AG04450 (cell line): ENCODE measurements at regions not wholly inside any gene's neighbourhood (a gene's known extent, or its start where the extent isn't known, plus 50 kb on each side); places are given as distances from the start of the nearest gene placed in this dataset.

Experiments used
- CTCF ChIA-PET: fragments of 300-600, 350-600 bp; formaldehyde crosslinking; extraction: SDS; loops from one replicate; lab custom pipeline; 2022; ENCODE audit warnings: antibody characterized with exemption, inconsistent platforms; lab: Charles Lee
- POLR2A ChIA-PET: fragments of 350-600 bp; formaldehyde crosslinking; extraction: SDS; loops from one replicate; lab custom pipeline; 2021; ENCODE audit warnings: antibody characterized with exemption, inconsistent platforms; lab: Yijun Ruan, JAX
- DNase-seq: peaks from one replicate; pipeline ENCODE4 v3.0.0-alpha.2; 2011; ENCODE audit warnings: low read depth, low spot score
- H3K27ac ChIP-seq: one replicate; pipeline ENCODE4 v1.5.1; 2012; ENCODE audit warnings: low read depth, low read length, control low read depth
- H3K27me3 ChIP-seq: one replicate; pipeline ENCODE4 v1.6.0; 2012; ENCODE audit warnings: low read length; ENCODE audit not compliant: control insufficient read depth, insufficient read depth
- H3K4me3 ChIP-seq: 2 replicates; pipeline ENCODE4 v1.5.1; 2011; ENCODE audit warnings: mild to moderate bottlenecking, low read depth, low read length, control low read depth
- H3K9me3 ChIP-seq: 2 replicates; pipeline ENCODE4 v1.5.1; 2012; ENCODE audit warnings: low read length; ENCODE audit not compliant: control insufficient read depth, insufficient read depth
- CTCF ChIP-seq: IDR thresholded peaks from 2 replicates; pipeline ENCODE4 v1.5.1; 2011; ENCODE audit warnings: low read depth, low read length, control low read depth, inconsistent platforms

- ChIA-PET POLR2A (no interaction called here), CTCF (interaction anchor here (0.6 kb wide), 2 partner anchors 192 to 669 kb away, joined by 3 to 4 read pairs; no protein-coding TSS in a partner anchor)
- DNase-seq, result no peak
These were observed 58.8 kb upstream of the ZNF681 start for GRCh38 chr19:23817519-23817918.

GRCh38 chr19:23810496-23810895 is 51.8 kb upstream of the ZNF681 start:
- Histone ChIP-seq H3K27me3 (no peaks in the 10 kb centered on the region), H3K9me3 (peaks cover 4% of the 10 kb centered on the region), H3K27ac (no peak overlapping the region), H3K4me3 (no peak overlapping the region)
- ChIA-PET POLR2A (no interaction called here), CTCF (no interaction called here)
- DNase-seq, result no peak
- no peak for TF ChIP-seq CTCF

More at GRCh38 chr19:23817519-23817918, 58.8 kb upstream of the ZNF681 start:
- peak; percentile 31 for TF ChIP-seq CTCF
- no peak overlapping the region for H3K27ac ChIP-seq
- no peak overlapping the region for H3K4me3 ChIP-seq
- peaks cover 21% of the 10 kb centered on the region for H3K9me3 ChIP-seq
- no peaks in the 10 kb centered on the region for H3K27me3 ChIP-seq
